ENCODE measurements at regions not wholly inside any gene's neighbourhood (a gene's known extent, or its start where the extent isn't known, plus 50 kb on each side); places are given as distances from the start of the nearest gene placed in this dataset.
"Not testable (repeated sequence)": the region's sequence is repeated elsewhere in the genome, so short reads cannot be mapped to it uniquely, and the experiment has no call there.

DNA sequence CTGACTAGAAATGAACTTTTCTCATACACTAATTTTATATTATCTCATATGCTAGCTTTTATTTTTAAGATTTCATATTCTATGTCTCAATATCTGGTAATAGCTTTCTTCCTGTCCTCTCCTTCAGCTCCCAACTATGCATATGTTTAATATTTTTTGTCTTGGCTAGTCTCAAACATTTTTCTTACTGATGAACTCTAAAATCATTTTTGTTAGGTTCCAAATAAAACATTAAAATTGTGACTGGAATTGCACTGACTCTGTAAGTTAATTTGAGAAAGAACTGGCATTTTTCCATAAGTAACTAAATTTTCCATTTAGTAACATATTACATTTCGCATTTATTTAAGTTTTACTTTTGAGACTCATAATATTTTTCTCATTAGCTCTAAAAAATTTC is 368.5 kb upstream of the DPYD start:
- Histone ChIP-seq H3K27me3 (ENCODE audit: control insufficient read depth in 3 of 3, insufficient read depth in 3 of 3, low read length in 2 of 3) (no peaks in the 10 kb centered on the region), H3K4me1 (ENCODE audit: control insufficient read depth in 5 of 5, insufficient read depth in 5 of 5, low read length in 5 of 5) (no peaks in the 10 kb centered on the region), H3K4me3 (no peak overlapping the region), H3K9ac (ENCODE audit: insufficient read depth in 1 of 2, low read length in 2 of 2) (no peak overlapping the region), H3K9me3 (ENCODE audit: control insufficient read depth in 4 of 4, insufficient read depth in 3 of 4, low read length in 3 of 4) (no peaks in the 10 kb centered on the region), H3K27ac (ENCODE audit: low read depth in 1 of 2, low read length in 1 of 2) (no peak overlapping the region), H3K36me3 (ENCODE audit: control insufficient read depth in 4 of 4, insufficient read depth in 4 of 4, low read length in 4 of 4) (no peaks in the 10 kb centered on the region)
- peak in 1 of 3 donors; percentile 5 for DNase-seq
- 92 to 93% methylated on average over 1 of the region's 1 CpG for WGBS, 2 donors
- no peak for ATAC-seq (ENCODE audit: insufficient read depth, low FRiP score)
- TF ChIP-seq, protein P1, sequence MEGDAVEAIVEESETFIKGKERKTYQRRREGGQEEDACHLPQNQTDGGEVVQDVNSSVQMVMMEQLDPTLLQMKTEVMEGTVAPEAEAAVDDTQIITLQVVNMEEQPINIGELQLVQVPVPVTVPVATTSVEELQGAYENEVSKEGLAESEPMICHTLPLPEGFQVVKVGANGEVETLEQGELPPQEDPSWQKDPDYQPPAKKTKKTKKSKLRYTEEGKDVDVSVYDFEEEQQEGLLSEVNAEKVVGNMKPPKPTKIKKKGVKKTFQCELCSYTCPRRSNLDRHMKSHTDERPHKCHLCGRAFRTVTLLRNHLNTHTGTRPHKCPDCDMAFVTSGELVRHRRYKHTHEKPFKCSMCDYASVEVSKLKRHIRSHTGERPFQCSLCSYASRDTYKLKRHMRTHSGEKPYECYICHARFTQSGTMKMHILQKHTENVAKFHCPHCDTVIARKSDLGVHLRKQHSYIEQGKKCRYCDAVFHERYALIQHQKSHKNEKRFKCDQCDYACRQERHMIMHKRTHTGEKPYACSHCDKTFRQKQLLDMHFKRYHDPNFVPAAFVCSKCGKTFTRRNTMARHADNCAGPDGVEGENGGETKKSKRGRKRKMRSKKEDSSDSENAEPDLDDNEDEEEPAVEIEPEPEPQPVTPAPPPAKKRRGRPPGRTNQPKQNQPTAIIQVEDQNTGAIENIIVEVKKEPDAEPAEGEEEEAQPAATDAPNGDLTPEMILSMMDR (IDR thresholded peaks at IDR 0.05; ENCODE audit: control extremely low read depth, extremely low read depth): no peak

DNA sequence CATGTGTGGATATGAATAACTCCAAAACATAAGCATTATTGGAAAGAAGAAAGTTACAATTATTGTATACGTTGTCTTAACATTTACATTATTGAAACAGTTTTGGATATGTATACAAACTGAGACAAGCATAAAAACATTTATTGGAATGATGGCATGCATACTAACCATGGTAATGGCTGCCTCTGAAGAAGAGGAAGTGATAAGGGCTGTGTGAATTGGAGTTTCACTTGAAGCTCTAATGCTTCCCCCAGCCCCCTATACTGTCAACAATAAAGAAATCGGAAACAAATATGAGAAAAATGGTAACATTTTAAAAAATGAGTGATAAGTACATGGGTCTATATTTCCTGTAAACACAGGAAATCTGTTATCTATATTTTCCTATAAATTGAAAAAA is 367.7 kb upstream of the DPYD start:
- Histone ChIP-seq H3K9ac (ENCODE audit: insufficient read depth in 1 of 2, low read length in 2 of 2) (no peak overlapping the region), H3K27ac (ENCODE audit: low read depth in 1 of 2, low read length in 1 of 2) (no peak overlapping the region), H3K4me3 (no peak overlapping the region), H3K27me3 (ENCODE audit: control insufficient read depth in 3 of 3, insufficient read depth in 3 of 3, low read length in 2 of 3) (no peaks in the 10 kb centered on the region), H3K9me3 (ENCODE audit: control insufficient read depth in 4 of 4, insufficient read depth in 3 of 4, low read length in 3 of 4) (no peaks in the 10 kb centered on the region), H3K36me3 (ENCODE audit: control insufficient read depth in 4 of 4, insufficient read depth in 4 of 4, low read length in 4 of 4) (no peaks in the 10 kb centered on the region), H3K4me1 (ENCODE audit: control insufficient read depth in 5 of 5, insufficient read depth in 5 of 5, low read length in 5 of 5) (no peaks in the 10 kb centered on the region)
- WGBS, 2 donors: 90 to 93% methylated on average over 2 of the region's 2 CpGs
- TF ChIP-seq, protein P1 (IDR thresholded peaks at IDR 0.05; ENCODE audit: control extremely low read depth, extremely low read depth): no peak
- no peak for DNase-seq
- no peak for ATAC-seq (ENCODE audit: insufficient read depth, low FRiP score)

DNA sequence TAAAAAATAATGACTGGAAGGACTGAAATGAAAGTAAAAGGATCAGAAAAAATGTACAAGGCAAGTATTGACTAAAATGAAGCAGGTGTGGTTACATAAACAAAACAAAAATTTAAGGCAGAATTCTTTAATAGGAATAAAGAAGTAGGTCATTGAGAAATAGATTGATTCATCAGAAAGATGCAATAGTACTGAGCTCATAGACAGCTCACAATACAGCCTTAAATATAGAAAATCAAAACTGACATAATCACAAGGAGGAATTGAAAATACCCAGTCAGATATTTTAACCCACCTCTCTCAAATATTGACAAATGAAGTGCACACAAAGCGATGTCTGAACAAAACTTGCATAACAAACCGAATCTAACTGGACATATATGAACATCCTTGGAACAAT is 366.8 kb upstream of the DPYD start:
- WGBS, 2 donors: 68 to 71% methylated on average over 2 of the region's 2 CpGs
- Histone ChIP-seq H3K4me1 (ENCODE audit: control insufficient read depth in 5 of 5, insufficient read depth in 5 of 5, low read length in 5 of 5) (no peaks in the 10 kb centered on the region), H3K27ac (ENCODE audit: low read depth in 1 of 2, low read length in 1 of 2) (no peak overlapping the region), H3K27me3 (ENCODE audit: control insufficient read depth in 3 of 3, insufficient read depth in 3 of 3, low read length in 2 of 3) (no peaks in the 10 kb centered on the region), H3K9ac (ENCODE audit: insufficient read depth in 1 of 2, low read length in 2 of 2) (no peak overlapping the region), H3K36me3 (ENCODE audit: control insufficient read depth in 4 of 4, insufficient read depth in 4 of 4, low read length in 4 of 4) (no peaks in the 10 kb centered on the region), H3K4me3 (no peak overlapping the region), H3K9me3 (ENCODE audit: control insufficient read depth in 4 of 4, insufficient read depth in 3 of 4, low read length in 3 of 4) (no peaks in the 10 kb centered on the region)
- no peak for ATAC-seq (ENCODE audit: insufficient read depth, low FRiP score)
- no peak for DNase-seq
- TF ChIP-seq, protein P1 (IDR thresholded peaks at IDR 0.05; ENCODE audit: control extremely low read depth, extremely low read depth): no peak

DNA sequence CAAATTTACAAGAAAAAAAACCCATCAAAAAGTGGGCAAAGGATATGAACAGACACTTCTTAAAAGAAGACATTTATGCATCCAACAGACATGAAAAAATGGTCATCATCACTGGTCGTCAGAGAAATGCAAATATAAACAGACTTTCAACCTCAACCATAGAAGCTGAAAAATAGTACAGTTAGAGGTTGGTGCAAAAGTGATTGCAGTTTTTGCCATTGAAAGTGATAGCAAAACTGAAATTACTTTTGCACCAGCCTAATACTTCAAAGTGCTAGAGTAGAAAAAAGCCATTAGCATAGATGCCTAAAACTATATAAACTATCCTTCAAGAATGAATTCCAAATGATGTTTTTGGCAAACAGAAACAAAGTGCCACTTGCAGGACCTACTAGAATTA is 365.8 kb upstream of the DPYD start:
- ATAC-seq (ENCODE audit: insufficient read depth, low FRiP score) (no peak), DNase-seq (no peak)
- no peaks in the 10 kb centered on the region for H3K9me3 ChIP-seq (ENCODE audit: control insufficient read depth in 4 of 4, insufficient read depth in 3 of 4, low read length in 3 of 4)
- no peak overlapping the region for H3K4me3 ChIP-seq
- no peaks in the 10 kb centered on the region for H3K36me3 ChIP-seq (ENCODE audit: control insufficient read depth in 4 of 4, insufficient read depth in 4 of 4, low read length in 4 of 4)
- no peaks in the 10 kb centered on the region for H3K4me1 ChIP-seq (ENCODE audit: control insufficient read depth in 5 of 5, insufficient read depth in 5 of 5, low read length in 5 of 5)
- H3K27me3 ChIP-seq (ENCODE audit: control insufficient read depth in 3 of 3, insufficient read depth in 3 of 3, low read length in 2 of 3): no peaks in the 10 kb centered on the region
- TF ChIP-seq, protein P1 (IDR thresholded peaks at IDR 0.05; ENCODE audit: control extremely low read depth, extremely low read depth): no peak
- H3K9ac ChIP-seq (ENCODE audit: insufficient read depth in 1 of 2, low read length in 2 of 2): no peak overlapping the region
- 66 to 74% methylated on average over 1 of the region's 1 CpG for WGBS, 2 donors
- no peak overlapping the region for H3K27ac ChIP-seq (ENCODE audit: low read depth in 1 of 2, low read length in 1 of 2)

DNA sequence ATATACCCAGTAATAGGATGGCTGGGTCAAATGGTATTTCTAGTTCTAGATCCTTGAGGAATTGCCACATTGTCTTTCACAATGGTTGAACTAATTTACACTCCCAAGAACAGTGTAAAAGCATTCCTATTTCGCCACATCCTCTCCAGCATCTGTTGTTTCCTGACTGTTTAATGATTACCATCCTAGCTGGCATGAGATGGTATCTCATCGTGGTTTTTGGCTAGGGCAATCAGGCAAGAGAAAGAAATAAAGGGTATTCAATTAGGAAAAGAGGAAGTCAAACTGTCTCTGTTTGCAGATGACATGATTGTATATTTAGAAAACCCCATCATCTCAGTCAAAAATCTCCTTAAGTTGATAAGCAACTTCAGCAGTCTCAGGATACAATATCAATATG is 364.5 kb upstream of the DPYD start:
- not testable (repeated sequence) for H3K9me3 ChIP-seq (ENCODE audit: control insufficient read depth in 4 of 4, insufficient read depth in 3 of 4, low read length in 3 of 4); H3K36me3 ChIP-seq (ENCODE audit: control insufficient read depth in 4 of 4, insufficient read depth in 4 of 4, low read length in 4 of 4); H3K4me3 ChIP-seq; H3K9ac ChIP-seq (ENCODE audit: insufficient read depth in 1 of 2, low read length in 2 of 2); ATAC-seq (ENCODE audit: insufficient read depth, low FRiP score); H3K27ac ChIP-seq (ENCODE audit: low read depth in 1 of 2, low read length in 1 of 2); H3K4me1 ChIP-seq (ENCODE audit: control insufficient read depth in 5 of 5, insufficient read depth in 5 of 5, low read length in 5 of 5); H3K27me3 ChIP-seq (ENCODE audit: control insufficient read depth in 3 of 3, insufficient read depth in 3 of 3, low read length in 2 of 3); DNase-seq
- WGBS, 2 donors: 23 to 42% methylated on average over 2 of the region's 2 CpGs
